IMR-90 (cell line): ENCODE measurements at regions not wholly inside any gene's neighbourhood (a gene's known extent, or its start where the extent isn't known, plus 50 kb on each side); places are given as distances from the start of the nearest gene placed in this dataset.

ENCODE experiments used
- ATAC-seq: fragments of 200-7000 bp; cut with Tn5 transposase; 2 replicates; pipeline ENCODE4 v1.9.1; 2020; ENCODE audit warnings: low read depth, mild to moderate bottlenecking, moderate library complexity
- BruUV-seq: library from RNA; stranded (reverse); fragments of 400-500 nt; replicated peaks from 2 replicates; lab custom pipeline; 2021; lab: Mats Ljungman, UMichigan
- CTCF ChIA-PET: fragments of 300-600 bp; formaldehyde crosslinking; extraction: SDS; loops from one replicate; lab custom pipeline; 2021; ENCODE audit warnings: antibody characterized with exemption; lab: Yijun Ruan, JAX
- POLR2A ChIA-PET: fragments of 300-600 bp; sonication (Branson Sonifier 250); formaldehyde crosslinking; loops from one replicate; lab custom pipeline; 2022; ENCODE audit warnings: antibody characterized with exemption; ENCODE audit not compliant: unreplicated experiment; lab: Charles Lee
- DNase-seq: peaks from one replicate; pipeline ENCODE4 v3.0.0; 2013
- H2AFZ ChIP-seq: replicated peaks from 2 replicates; pipeline ENCODE3; 2013; ENCODE audit warnings: low read length, mild to moderate bottlenecking; ENCODE audit not compliant: poor library complexity
- H2AK5ac ChIP-seq: 2 replicates; pipeline ENCODE4 v1.6.1; 2013; ENCODE audit warnings: low read depth, low read length, inconsistent platforms
- H2AK9ac ChIP-seq: replicated peaks from 2 replicates; pipeline ENCODE3; 2013; ENCODE audit warnings: mild to moderate bottlenecking, low read depth, low read length, moderate library complexity; ENCODE audit not compliant: poor library complexity
- H2BK120ac ChIP-seq: 2 replicates; pipeline ENCODE4 v1.6.1; 2013; ENCODE audit warnings: low read depth, low read length, inconsistent platforms
- H2BK15ac ChIP-seq: 3 replicates; pipeline ENCODE4 v1.6.1; 2013; ENCODE audit warnings: low read depth, low read length, inconsistent platforms
- H2BK20ac ChIP-seq: 2 replicates; pipeline ENCODE4 v1.6.1; 2013; ENCODE audit warnings: low read depth, mild to moderate bottlenecking, inconsistent platforms, low read length, moderate library complexity
- H2BK5ac ChIP-seq: 2 replicates; pipeline ENCODE4 v1.6.1; 2013; ENCODE audit warnings: mild to moderate bottlenecking, low read depth, low read length, inconsistent platforms; ENCODE audit not compliant: poor library complexity, severe bottlenecking
- H3K14ac ChIP-seq: replicated peaks from 2 replicates; pipeline ENCODE4 v1.6.1; 2013; ENCODE audit warnings: low read depth, low read length, inconsistent platforms
- H3K18ac ChIP-seq: 2 replicates; pipeline ENCODE4 v1.6.1; 2013; ENCODE audit warnings: low read depth, low read length, control low read depth
- H3K23ac ChIP-seq: 2 replicates; pipeline ENCODE4 v1.6.1; 2013; ENCODE audit warnings: low read depth, low read length, inconsistent platforms
- H3K27ac ChIP-seq: 2 replicates; pipeline ENCODE4 v1.5.1; 2013; ENCODE audit warnings: mild to moderate bottlenecking, control low read depth, low read length; ENCODE audit not compliant: insufficient read depth
- H3K27me3 ChIP-seq: 2 replicates; pipeline ENCODE4 v1.6.1; 2013; ENCODE audit warnings: low read length; ENCODE audit not compliant: control insufficient read depth, insufficient read depth
- H3K36me3 ChIP-seq: 2 replicates; pipeline ENCODE4 v1.6.1; 2013; ENCODE audit warnings: low read length, mixed read lengths; ENCODE audit not compliant: control insufficient read depth, insufficient read depth
- H3K4ac ChIP-seq: 2 replicates; pipeline ENCODE4 v1.6.1; 2013; ENCODE audit warnings: low read depth, low read length, inconsistent platforms
- H3K4me1 ChIP-seq: 2 replicates; pipeline ENCODE4 v1.6.1; 2013; ENCODE audit warnings: low read length, mixed read lengths; ENCODE audit not compliant: control insufficient read depth, insufficient read depth
- H3K4me2 ChIP-seq: 2 replicates; pipeline ENCODE4 v1.6.1; 2013; ENCODE audit warnings: low read depth, mild to moderate bottlenecking, control low read depth, low read length, moderate library complexity
- H3K4me3 ChIP-seq: 2 replicates; pipeline ENCODE4 v1.5.1; 2013; ENCODE audit warnings: low read depth, mild to moderate bottlenecking, control low read depth, low read length, moderate library complexity; ENCODE audit not compliant: insufficient read depth
- H3K56ac ChIP-seq: 2 replicates; pipeline ENCODE4 v1.6.1; 2013; ENCODE audit warnings: low read length, inconsistent platforms; ENCODE audit not compliant: insufficient read depth; ENCODE audit errors: extremely low read depth
- H3K79me1 ChIP-seq, 2 experiments: 2 replicates each; pipeline ENCODE4 v1.6.1; 2013; ENCODE audit warnings: low read length in 2 of 2, inconsistent platforms in 1 of 2, low read depth in 1 of 2
- H3K9ac ChIP-seq: 2 replicates; pipeline ENCODE4 v1.6.1; 2013; ENCODE audit warnings: low read depth, low read length, control low read depth
- H3K9me1 ChIP-seq: 2 replicates; pipeline ENCODE4 v1.6.1; 2013; ENCODE audit warnings: low read length, inconsistent platforms; ENCODE audit not compliant: insufficient read depth
- H3K9me3 ChIP-seq: 2 replicates; pipeline ENCODE4 v1.6.1; 2013; ENCODE audit warnings: low read length; ENCODE audit not compliant: control insufficient read depth, insufficient read depth
- H4K20me1 ChIP-seq: 2 replicates; pipeline ENCODE4 v1.6.1; 2013; ENCODE audit warnings: low read length, inconsistent platforms; ENCODE audit not compliant: insufficient read depth
- H4K5ac ChIP-seq: 2 replicates; pipeline ENCODE4 v1.6.1; 2013; ENCODE audit warnings: mild to moderate bottlenecking, low read depth, low read length, control low read depth
- H4K8ac ChIP-seq, 2 experiments: 2 replicates each; pipeline ENCODE4 v1.6.1; 2013; ENCODE audit warnings: low read depth in 2 of 2, low read length in 2 of 2, control low read depth in 1 of 2, inconsistent platforms in 1 of 2
- H4K91ac ChIP-seq: 2 replicates; pipeline ENCODE4 v1.6.1; 2013; ENCODE audit warnings: low read depth, low read length, inconsistent platforms; ENCODE audit not compliant: insufficient read depth
- BHLHE40 ChIP-seq: fragments of 150-350 bp; IDR thresholded peaks from 2 replicates; pipeline ENCODE4 v1.6.1; 2016; ENCODE audit warnings: mild to moderate bottlenecking, low read depth, low read length
- CEBPB ChIP-seq: IDR thresholded peaks from 2 replicates; pipeline ENCODE4 v1.6.1; 2012; ENCODE audit warnings: low read depth, low read length, improper control_type of control experiment
- CTCF ChIP-seq: conservative IDR thresholded peaks from 2 replicates; pipeline ENCODE4 v1.5.1; 2012; ENCODE audit warnings: mild to moderate bottlenecking, low read depth, low read length, improper control_type of control experiment
- ELK1 ChIP-seq: fragments of 150-350 bp; IDR thresholded peaks from 2 replicates; pipeline ENCODE4 v1.6.1; 2016; ENCODE audit warnings: low read depth, mild to moderate bottlenecking, low read length, moderate library complexity, borderline replicate concordance
- FOS ChIP-seq: fragments of 150-350 bp; IDR thresholded peaks from 2 replicates; pipeline ENCODE4 v1.6.1; 2016; ENCODE audit warnings: low read depth, low read length
- MAFK ChIP-seq: IDR thresholded peaks from 2 replicates; pipeline ENCODE4 v1.6.1; 2012; ENCODE audit warnings: low read depth, low read length, improper control_type of control experiment
- MAZ ChIP-seq: IDR thresholded peaks from 2 replicates; pipeline ENCODE4 v1.6.1; 2012; ENCODE audit warnings: low read depth, mild to moderate bottlenecking, low read length, improper control_type of control experiment, moderate library complexity, borderline replicate concordance
- MXI1 ChIP-seq: IDR thresholded peaks from 2 replicates; pipeline ENCODE4 v1.6.1; 2012; ENCODE audit warnings: low read depth, mild to moderate bottlenecking, low read length, moderate library complexity, borderline replicate concordance
- NFE2L2 ChIP-seq: fragments of 150-350 bp; IDR thresholded peaks from 2 replicates; pipeline ENCODE4 v1.6.1; 2016; ENCODE audit warnings: low read depth, mild to moderate bottlenecking, low read length
- POLR2A ChIP-seq: IDR thresholded peaks from 2 replicates; pipeline ENCODE4 v1.6.1; 2012; ENCODE audit warnings: mild to moderate bottlenecking, low read depth, low read length
- RAD21 ChIP-seq: IDR thresholded peaks from 2 replicates; pipeline ENCODE4 v1.6.1; 2012; ENCODE audit warnings: low read length, improper control_type of control experiment
- RCOR1 ChIP-seq: IDR thresholded peaks from 2 replicates; pipeline ENCODE4 v1.6.1; 2012; ENCODE audit warnings: mild to moderate bottlenecking, low read length, improper control_type of control experiment; ENCODE audit not compliant: insufficient replicate concordance
- RFX5 ChIP-seq: IDR thresholded peaks from 2 replicates; pipeline ENCODE4 v1.8.0; 2012; ENCODE audit warnings: low read depth, mild to moderate bottlenecking, low read length, moderate library complexity
- USF2 ChIP-seq: fragments of 150-350 bp; IDR thresholded peaks from 2 replicates; pipeline ENCODE4 v1.6.1; 2017; ENCODE audit warnings: mild to moderate bottlenecking, antibody characterized with exemption, low read length, low read depth
- WGBS, 2 experiments: methylation state at CpG; one replicate each; pipeline versions ENCODE4 v1.1.5 to v1.1.7; 2013; ENCODE audit warnings: missing lambda C conversion rate in 2 of 2; ENCODE audit not compliant: insufficient read length in 1 of 2; ENCODE audit errors: extremely low coverage in 2 of 2; 5-methylcytosine and 5-hydroxymethylcytosine counted together
- dilution Hi-C: fragments of 300-500 bp; cut with HindIII; formaldehyde crosslinking; loops from one replicate; pipeline ENCODE4 v1.14.3; 2018; ENCODE audit warnings: low sequenced_read_pairs; ENCODE audit not compliant: unreplicated experiment
- in situ Hi-C: fragments of 300-500 bp; cut with MboI; formaldehyde crosslinking; loops from 3 replicates; pipeline ENCODE4 v1.14.3; 2019; ENCODE audit warnings: low sequenced_read_pairs, inconsistent platforms, mixed read lengths
- intact Hi-C: fragments of 100-400 bp; cut with micrococcal nuclease; formaldehyde crosslinking; loops from 2 replicates; pipeline ENCODE4 v1.10.0; 2022

- H2BK120ac ChIP-seq: no peak overlapping the region
- no peak for ATAC-seq
- no peak overlapping the region for H4K8ac ChIP-seq
- H2BK5ac ChIP-seq: no peak overlapping the region
- TF ChIP-seq RAD21 (no peak), CTCF (no peak), CEBPB (no peak), RCOR1 (no peak), MAZ (no peak), USF2 (no peak), BHLHE40 (no peak), MAFK (no peak), ELK1 (no peak), MXI1 (no peak), FOS (no peak), RFX5 (no peak), POLR2A (no peak), NFE2L2 (no peak)
- H3K56ac ChIP-seq: no peak overlapping the region
- no peak overlapping the region for H2AK9ac ChIP-seq
- no peaks in the 10 kb centered on the region for H3K4me1 ChIP-seq
- no peak overlapping the region for H3K4me2 ChIP-seq
- no peak overlapping the region for H3K4ac ChIP-seq
- H4K91ac ChIP-seq: no peak overlapping the region
- no peak overlapping the region for H3K4me3 ChIP-seq
- H3K79me1 ChIP-seq: no peaks in the 10 kb centered on the region
- in situ Hi-C loops: no loop called here
- no peak overlapping the region for H3K9ac ChIP-seq
- CTCF ChIA-PET: no interaction called here
- H3K18ac ChIP-seq: no peak overlapping the region
- no peak overlapping the region for H2BK20ac ChIP-seq
- H3K27me3 ChIP-seq: no peaks in the 10 kb centered on the region
- no peak overlapping the region for H3K27ac ChIP-seq
- H2BK15ac ChIP-seq: no peak overlapping the region
- no peaks in the 10 kb centered on the region for H3K36me3 ChIP-seq
- no peaks in the 10 kb centered on the region for H3K9me3 ChIP-seq
- no TSS peak for BruUV-seq
- WGBS, 2 experiments: 0% methylated on average over 1 of the region's 1 CpG; no CpG with 5 or more reads in 1 of the 2 experiments
- no peak overlapping the region for H3K14ac ChIP-seq
- H3K9me1 ChIP-seq: no peaks in the 10 kb centered on the region
- H2AK5ac ChIP-seq: no peak overlapping the region
- no peak for DNase-seq
- POLR2A ChIA-PET: no interaction called here
- intact Hi-C loops: no loop called here
- no peak overlapping the region for H4K5ac ChIP-seq
- dilution Hi-C loops: no loop called here
- H4K20me1 ChIP-seq: no peaks in the 10 kb centered on the region
- no peak overlapping the region for H2AFZ ChIP-seq
- H3K23ac ChIP-seq: no peak overlapping the region
Measured at GRCh38 chr4:146040623-146041022, 102.0 kb upstream of the ZNF827 start.
